ENCODE measurements at regions not wholly inside any gene's neighbourhood (a gene's known extent, or its start where the extent isn't known, plus 50 kb on each side); places are given as distances from the start of the nearest gene placed in this dataset.

- Histone ChIP-seq H3K4me3 (no peak overlapping the region), H3K4me1 (peaks cover 19% of the 10 kb centered on the region), H3K27me3 (no peaks in the 10 kb centered on the region), H3K36me3 (no peaks in the 10 kb centered on the region), H3K27ac (no peak overlapping the region), H3K9me3 (no peaks in the 10 kb centered on the region)
- TF ChIP-seq POLR2A (IDR thresholded peaks at IDR 0.05) (no peak), POLR2AphosphoS5 (IDR thresholded peaks at IDR 0.05; ENCODE audit: insufficient read depth in 1 of 2, low read depth in 1 of 2) (no peak), CTCF (IDR thresholded peaks at IDR 0.05) (no peak)
- intact Hi-C loops (cut with DNase I): no loop called here
- DNase-seq (ENCODE audit: extremely low spot score in 2 of 2): no peak
These were observed 59.1 kb upstream of the GRPEL1 start for GRCh38 chr4:7126981-7127380.

GRCh38 chr4:7124689-7125442 lies 57.0 kb upstream of the GRPEL1 start:
- peak in 1 of 2 donors; percentile 92 for DNase-seq (ENCODE audit: extremely low spot score in 2 of 2)
- intact Hi-C loops (cut with DNase I): no loop called here
- TF ChIP-seq POLR2AphosphoS5 (IDR thresholded peaks at IDR 0.05; ENCODE audit: insufficient read depth in 1 of 2, low read depth in 1 of 2) (peak; percentile 45 to 69), POLR2A (IDR thresholded peaks at IDR 0.05) (no peak)

GRCh38 chr4:7121866-7122653 lies 54.2 kb upstream of the GRPEL1 start:
- Histone ChIP-seq H3K36me3 (no peaks in the 10 kb centered on the region), H3K4me3 (no peak overlapping the region), H3K27me3 (no peaks in the 10 kb centered on the region), H3K27ac (no peak overlapping the region), H3K9me3 (no peaks in the 10 kb centered on the region), H3K4me1 (peaks cover 19% of the 10 kb centered on the region)
- TF ChIP-seq CTCF (IDR thresholded peaks at IDR 0.05) (no peak), POLR2AphosphoS5 (IDR thresholded peaks at IDR 0.05; ENCODE audit: insufficient read depth in 1 of 2, low read depth in 1 of 2) (no peak)
- intact Hi-C loops (cut with DNase I): no loop called here
- no peak for DNase-seq (ENCODE audit: extremely low spot score in 2 of 2)

More at GRCh38 chr4:7124689-7125442, 57.0 kb upstream of the GRPEL1 start:
- H3K9me3 ChIP-seq: no peaks in the 10 kb centered on the region
- H3K4me3 ChIP-seq: no peak overlapping the region
- no peaks in the 10 kb centered on the region for H3K27me3 ChIP-seq
- no peaks in the 10 kb centered on the region for H3K36me3 ChIP-seq
- peaks cover 19% of the 10 kb centered on the region for H3K4me1 ChIP-seq
- peak overlapping the region; percentile 69 for H3K27ac ChIP-seq

- H3K4me3 ChIP-seq: no peak overlapping the region
- DNase-seq (ENCODE audit: extremely low spot score in 2 of 2): no peak
- H3K9me3 ChIP-seq: no peaks in the 10 kb centered on the region
- H3K27ac ChIP-seq: no peak overlapping the region
- H3K4me1 ChIP-seq: peaks cover 19% of the 10 kb centered on the region
- intact Hi-C loops (cut with DNase I): no loop called here
- no peaks in the 10 kb centered on the region for H3K36me3 ChIP-seq
- TF ChIP-seq CTCF (IDR thresholded peaks at IDR 0.05) (no peak), POLR2A (IDR thresholded peaks at IDR 0.05) (no peak), POLR2AphosphoS5 (IDR thresholded peaks at IDR 0.05; ENCODE audit: insufficient read depth in 1 of 2, low read depth in 1 of 2) (no peak)
- no peaks in the 10 kb centered on the region for H3K27me3 ChIP-seq
These were observed 53.3 kb upstream of the GRPEL1 start for GRCh38 chr4:7121174-7121573.

GRCh38 chr4:7120341-7120740 lies 52.5 kb upstream of the GRPEL1 start:
- no peaks in the 10 kb centered on the region for H3K27me3 ChIP-seq
- H3K36me3 ChIP-seq: no peaks in the 10 kb centered on the region
- H3K4me3 ChIP-seq: no peak overlapping the region
- H3K9me3 ChIP-seq: no peaks in the 10 kb centered on the region
- H3K27ac ChIP-seq: no peak overlapping the region
- intact Hi-C loops (cut with DNase I): no loop called here
- no peak for DNase-seq (ENCODE audit: extremely low spot score in 2 of 2)
- H3K4me1 ChIP-seq: peaks cover 14% of the 10 kb centered on the region
- TF ChIP-seq CTCF (IDR thresholded peaks at IDR 0.05): no peak
- no peak for TF ChIP-seq POLR2AphosphoS5 (IDR thresholded peaks at IDR 0.05; ENCODE audit: insufficient read depth in 1 of 2, low read depth in 1 of 2)
- TF ChIP-seq POLR2A (IDR thresholded peaks at IDR 0.05): no peak

Data from vagina (tissue), 2 donors.